Osteoblast (primary cell): ENCODE measurements at regions not wholly inside any gene's neighbourhood (a gene's known extent, or its start where the extent isn't known, plus 50 kb on each side); places are given as distances from the start of the nearest gene placed in this dataset.

Source experiments
- DNase-seq: peaks from one replicate; pipeline ENCODE4 v3.0.0; 2011; ENCODE audit warnings: low spot score, mixed read lengths; ENCODE audit not compliant: insufficient read length; ENCODE audit errors: missing footprints
- H2AFZ ChIP-seq: 2 replicates; pipeline ENCODE4 v1.6.0; 2011; ENCODE audit warnings: mild to moderate bottlenecking, low read length
- H3K27ac ChIP-seq: 2 replicates; pipeline ENCODE4 v1.5.1; 2011; ENCODE audit warnings: mild to moderate bottlenecking, low read depth, low read length, moderate library complexity
- H3K27me3 ChIP-seq: 2 replicates; pipeline ENCODE4 v1.6.0; 2012; ENCODE audit warnings: mild to moderate bottlenecking, control low read depth, inconsistent platforms, low read length, moderate library complexity; ENCODE audit not compliant: insufficient read depth
- H3K36me3 ChIP-seq: 2 replicates; pipeline ENCODE4 v1.5.1; 2011; ENCODE audit warnings: mild to moderate bottlenecking, low read length, control low read depth, moderate library complexity; ENCODE audit not compliant: insufficient read depth
- H3K4me1 ChIP-seq: 2 replicates; pipeline ENCODE4 v1.5.1; 2011; ENCODE audit warnings: mild to moderate bottlenecking, low read length, control low read depth, moderate library complexity; ENCODE audit not compliant: insufficient read depth
- H3K4me2 ChIP-seq: 2 replicates; pipeline ENCODE4 v1.6.0; 2011; ENCODE audit warnings: mild to moderate bottlenecking, low read length; ENCODE audit not compliant: insufficient read depth
- H3K4me3 ChIP-seq: fragments of 200-600 bp; sonication (generic); 3 replicates; pipeline ENCODE4 v1.5.1; 2012; ENCODE audit warnings: mild to moderate bottlenecking, low read length, inconsistent platforms; ENCODE audit not compliant: insufficient read depth
- H3K79me2 ChIP-seq: 2 replicates; pipeline ENCODE4 v1.6.0; 2012; ENCODE audit warnings: mild to moderate bottlenecking, low read length, control low read depth, inconsistent platforms; ENCODE audit not compliant: insufficient read depth
- H3K9me3 ChIP-seq: 2 replicates; pipeline ENCODE4 v1.5.1; 2011; ENCODE audit warnings: low read depth, low read length, control low read depth
- H4K20me1 ChIP-seq: 2 replicates; pipeline ENCODE4 v1.6.0; 2012; ENCODE audit warnings: mild to moderate bottlenecking, low read length, control low read depth; ENCODE audit not compliant: insufficient read depth
- CTCF ChIP-seq: IDR thresholded peaks from 2 replicates; pipeline ENCODE4 v1.5.1; 2011; ENCODE audit warnings: mild to moderate bottlenecking, low read depth, low read length, moderate library complexity; ENCODE audit errors: extremely low read depth

GRCh38 chr12:89821896-89822295 lies 113.3 kb upstream of the ATP2B1 start:
- H3K27me3 ChIP-seq: no peaks in the 10 kb centered on the region
- no peak for TF ChIP-seq CTCF
- H3K36me3 ChIP-seq: no peaks in the 10 kb centered on the region
- H2AFZ ChIP-seq: no peak overlapping the region
- H3K79me2 ChIP-seq: no peaks in the 10 kb centered on the region
- no peak overlapping the region for H3K27ac ChIP-seq
- no peak overlapping the region for H3K4me3 ChIP-seq
- H3K9me3 ChIP-seq: no peaks in the 10 kb centered on the region
- H3K4me1 ChIP-seq: no peaks in the 10 kb centered on the region
- no peak overlapping the region for H3K4me2 ChIP-seq
- DNase-seq: no peak
- H4K20me1 ChIP-seq: no peaks in the 10 kb centered on the region

GRCh38 chr12:89817501-89818226 lies 109.0 kb upstream of the ATP2B1 start:
- no peaks in the 10 kb centered on the region for H3K27me3 ChIP-seq
- H2AFZ ChIP-seq: no peak overlapping the region
- no peak overlapping the region for H3K27ac ChIP-seq
- no peaks in the 10 kb centered on the region for H4K20me1 ChIP-seq
- H3K4me2 ChIP-seq: no peak overlapping the region
- no peak for TF ChIP-seq CTCF
- H3K9me3 ChIP-seq: no peaks in the 10 kb centered on the region
- H3K4me3 ChIP-seq: no peak overlapping the region
- no peaks in the 10 kb centered on the region for H3K4me1 ChIP-seq
- H3K79me2 ChIP-seq: no peaks in the 10 kb centered on the region
- DNase-seq: peak; percentile 25
- no peaks in the 10 kb centered on the region for H3K36me3 ChIP-seq

- H3K36me3 ChIP-seq: no peaks in the 10 kb centered on the region
- H3K9me3 ChIP-seq: no peaks in the 10 kb centered on the region
- no peak overlapping the region for H3K4me2 ChIP-seq
- no peak overlapping the region for H3K4me3 ChIP-seq
- H3K4me1 ChIP-seq: no peaks in the 10 kb centered on the region
- H3K79me2 ChIP-seq: no peaks in the 10 kb centered on the region
- no peak overlapping the region for H2AFZ ChIP-seq
- H3K27ac ChIP-seq: no peak overlapping the region
- no peak for TF ChIP-seq CTCF
- H3K27me3 ChIP-seq: no peaks in the 10 kb centered on the region
- no peaks in the 10 kb centered on the region for H4K20me1 ChIP-seq
- DNase-seq: no peak
Observed at GRCh38 chr12:89815225-89815624, 106.6 kb upstream of the ATP2B1 start.

- no peak for TF ChIP-seq CTCF
- H3K27ac ChIP-seq: no peak overlapping the region
- no peak for DNase-seq
- H3K4me1 ChIP-seq: no peaks in the 10 kb centered on the region
- H3K4me3 ChIP-seq: no peak overlapping the region
- H3K79me2 ChIP-seq: no peaks in the 10 kb centered on the region
- H3K4me2 ChIP-seq: no peak overlapping the region
- no peaks in the 10 kb centered on the region for H4K20me1 ChIP-seq
- H3K9me3 ChIP-seq: no peaks in the 10 kb centered on the region
- H2AFZ ChIP-seq: no peak overlapping the region
- no peaks in the 10 kb centered on the region for H3K27me3 ChIP-seq
- no peaks in the 10 kb centered on the region for H3K36me3 ChIP-seq
Observed at GRCh38 chr12:89803412-89803811, 94.8 kb upstream of the ATP2B1 start.
